Endothelial cell of umbilical vein (primary cell): ENCODE measurements at regions not wholly inside any gene's neighbourhood (a gene's known extent, or its start where the extent isn't known, plus 50 kb on each side); places are given as distances from the start of the nearest gene placed in this dataset.

Experiments used
- BruUV-seq: library from RNA; stranded (reverse); fragments of 400-500 nt; replicated peaks from 2 replicates; lab custom pipeline; 2021; lab: Mats Ljungman, UMichigan
- CTCF ChIA-PET: fragments of 300-600, 350-600 bp; sonication (Branson Sonifier 250); formaldehyde crosslinking; loops from one replicate; lab custom pipeline; 2021; ENCODE audit warnings: antibody characterized with exemption, inconsistent platforms; lab: Charles Lee
- POLR2A ChIA-PET: fragments of 300-600, 350-600 bp; sonication (Branson Sonifier 250); formaldehyde crosslinking; loops from one replicate; lab custom pipeline; 2021; ENCODE audit warnings: antibody characterized with exemption, inconsistent platforms; lab: Charles Lee
- DNase-seq: peaks from one replicate; pipeline ENCODE4 v3.0.0-alpha.2; 2011; ENCODE audit warnings: low read depth, low spot score
- FAIRE-seq: peaks from 2 replicates; lab custom pipeline; 2011; peaks lifted over from hg19 to GRCh38; lab: Jason Lieb, UNC
- H2AFZ ChIP-seq: 2 replicates; pipeline ENCODE4 v1.6.0; 2012; ENCODE audit warnings: low read depth, low read length, control low read depth, inconsistent platforms
- H3K27ac ChIP-seq: 2 replicates; pipeline ENCODE4 v1.5.1; 2011; ENCODE audit warnings: low read depth, mild to moderate bottlenecking, control low read depth, low read length, moderate library complexity; ENCODE audit not compliant: insufficient read depth
- H3K27me3 ChIP-seq, 2 experiments: 2 replicates each; pipeline versions ENCODE4 v1.6.0 to v1.6.1; 2011; ENCODE audit warnings: low read length in 2 of 2, mixed read lengths in 1 of 2; ENCODE audit not compliant: control insufficient read depth in 2 of 2, insufficient read depth in 2 of 2
- H3K36me3 ChIP-seq, 2 experiments: 2 replicates in 1 of 2; 3 replicates in 1 of 2; pipeline ENCODE4 v1.5.1; 2011; ENCODE audit warnings: low read length in 2 of 2, mild to moderate bottlenecking in 1 of 2, moderate library complexity in 1 of 2; ENCODE audit not compliant: control insufficient read depth in 2 of 2, insufficient read depth in 2 of 2; ENCODE audit errors: extremely low read depth in 1 of 2
- H3K4me1 ChIP-seq: 3 replicates; pipeline ENCODE4 v1.5.1; 2011; ENCODE audit warnings: mild to moderate bottlenecking, low read length; ENCODE audit not compliant: control insufficient read depth, insufficient read depth; ENCODE audit errors: extremely low read depth
- H3K4me2 ChIP-seq: 2 replicates; pipeline ENCODE4 v1.6.1; 2011; ENCODE audit warnings: low read length, control low read depth, mixed read lengths; ENCODE audit not compliant: insufficient read depth
- H3K4me3 ChIP-seq, 3 experiments: fragments of 200-600 bp in 1 of 3; sonication (generic), shearing (Covaris generic) in 1 of 3; replicated peaks in 1 of 3; 2 replicates each; pipeline ENCODE4 v1.5.1; 2011 to 2016; ENCODE audit warnings: control low read depth in 3 of 3, low read length in 3 of 3, mild to moderate bottlenecking in 2 of 3, inconsistent platforms in 1 of 3, low read depth in 1 of 3, moderate library complexity in 1 of 3; ENCODE audit not compliant: insufficient read depth in 1 of 3
- H3K79me2 ChIP-seq: 2 replicates; pipeline ENCODE4 v1.6.0; 2012; ENCODE audit warnings: low read length, inconsistent platforms; ENCODE audit not compliant: control insufficient read depth, insufficient read depth
- H3K9ac ChIP-seq: replicated peaks from 2 replicates; pipeline ENCODE3; 2011; ENCODE audit warnings: low read length, control low read depth; ENCODE audit not compliant: insufficient read depth; ENCODE audit errors: extremely low read depth
- H3K9me1 ChIP-seq: replicated peaks from 3 replicates; pipeline ENCODE4 v1.6.0; 2011; ENCODE audit warnings: mild to moderate bottlenecking, low read length; ENCODE audit not compliant: control insufficient read depth, insufficient read depth; ENCODE audit errors: extremely low read depth
- H3K9me3 ChIP-seq: replicated peaks from 2 replicates; pipeline ENCODE4 v1.5.1; 2012; ENCODE audit warnings: low read length, inconsistent platforms; ENCODE audit not compliant: control insufficient read depth, insufficient read depth
- H4K20me1 ChIP-seq: replicated peaks from 2 replicates; pipeline ENCODE3; 2011; ENCODE audit warnings: mild to moderate bottlenecking, low read length; ENCODE audit not compliant: control insufficient read depth, insufficient read depth; ENCODE audit errors: extremely low read depth
- EZH2 ChIP-seq: IDR thresholded peaks from 2 replicates; pipeline ENCODE4 v1.6.1; 2012; ENCODE audit warnings: borderline replicate concordance, low read depth, mild to moderate bottlenecking, moderate library complexity, low read length, inconsistent platforms; ENCODE audit not compliant: severe bottlenecking
- FOS ChIP-seq: IDR thresholded peaks from 2 replicates; pipeline ENCODE4 v1.6.1; 2011; ENCODE audit warnings: mild to moderate bottlenecking, low read length, moderate library complexity, borderline replicate concordance; ENCODE audit not compliant: insufficient read depth
- GATA2 ChIP-seq: IDR thresholded peaks from 2 replicates; pipeline ENCODE4 v1.7.0; 2011; ENCODE audit warnings: low read depth, mild to moderate bottlenecking, moderate library complexity, mixed read lengths, low read length; ENCODE audit not compliant: insufficient read length, insufficient read depth
- JUN ChIP-seq: IDR thresholded peaks from 2 replicates; pipeline ENCODE4 v1.6.1; 2011; ENCODE audit warnings: borderline replicate concordance, low read depth; ENCODE audit not compliant: insufficient read length, insufficient read depth
- MYC ChIP-seq: IDR thresholded peaks from one replicate; pipeline ENCODE4 v1.6.1; 2011; ENCODE audit warnings: mild to moderate bottlenecking, low read depth, low read length
- POLR2A ChIP-seq: IDR thresholded peaks from 2 replicates; pipeline ENCODE4 v1.6.1; 2012; ENCODE audit warnings: low read depth, mild to moderate bottlenecking, control low read depth, low read length
- POLR2AphosphoS5 ChIP-seq: IDR thresholded peaks from 2 replicates; pipeline ENCODE4 v1.6.1; 2012; ENCODE audit warnings: low read depth, mild to moderate bottlenecking, control low read depth, low read length, moderate library complexity; ENCODE audit not compliant: insufficient read depth
- dilution Hi-C: fragments of 300-500 bp; cut with MboI; formaldehyde crosslinking; loops from one replicate; pipeline ENCODE4 v1.15.0; 2019; ENCODE audit warnings: low sequenced_read_pairs; ENCODE audit not compliant: extremely low pct_ligation_motif_present
- intact Hi-C: fragments of 100-400 bp; cut with micrococcal nuclease; formaldehyde crosslinking; loops from one replicate; pipeline ENCODE4 v1.10.0; 2022
- TF ChIP-seq, protein P1 (sequence below): IDR thresholded peaks from 2 replicates; pipeline ENCODE4 v1.6.1; 2011; ENCODE audit not compliant: insufficient read depth, insufficient read length
- TF ChIP-seq, protein P2 (sequence below), 2 donors: IDR thresholded peaks; 1 replicate in 1 of 2; 2 replicates in 1 of 2; pipeline ENCODE4 v1.5.1; 2011; ENCODE audit warnings: low read length in 2 of 2, mild to moderate bottlenecking in 2 of 2, moderate library complexity in 2 of 2, control low read depth in 1 of 2, inconsistent platforms in 1 of 2, low read depth in 1 of 2; ENCODE audit not compliant: insufficient read depth in 1 of 2; ENCODE audit errors: extremely low read depth in 1 of 2

DNA sequence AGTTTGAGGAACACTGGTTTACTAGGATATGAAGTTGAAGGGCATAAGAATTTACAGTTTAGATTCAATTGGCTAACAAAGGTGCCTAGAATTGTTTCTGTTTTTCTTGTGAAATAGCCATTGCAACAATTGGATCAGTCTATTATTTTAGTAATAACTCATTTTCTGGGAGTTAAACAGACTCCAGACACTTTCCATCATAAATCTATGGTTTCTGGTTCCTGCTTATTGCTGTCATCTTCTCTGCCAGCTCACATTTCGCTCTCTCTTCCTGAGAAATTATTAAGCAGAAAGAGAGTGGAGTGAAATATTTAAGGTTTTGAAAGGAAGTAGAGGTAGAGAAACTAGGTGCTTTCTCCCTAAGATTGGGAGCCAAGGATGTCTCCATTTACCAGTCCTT, 165.1 kb upstream of the PRR16 start:
- intact Hi-C loops = no loop called here

DNA sequence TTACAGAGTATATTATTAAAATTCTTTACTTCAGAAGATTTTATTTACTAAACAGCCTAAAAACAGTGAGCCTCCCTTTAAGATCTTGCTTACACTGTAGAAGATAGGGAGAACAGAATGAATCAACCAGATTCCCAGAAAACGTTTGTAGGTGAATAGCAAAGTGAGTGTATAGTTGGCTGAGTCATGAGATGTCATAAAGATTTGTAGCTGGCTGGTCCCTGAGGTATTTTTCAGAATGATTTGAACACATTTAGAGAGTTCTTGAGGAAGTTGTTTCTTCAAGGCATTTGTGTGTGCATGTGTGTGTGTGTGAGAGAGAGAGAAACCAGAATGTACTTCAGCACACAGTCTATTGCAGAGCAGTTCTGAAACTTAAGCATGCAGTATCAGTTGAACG, 159.4 kb upstream of the PRR16 start:
- Histone ChIP-seq H3K4me3 (no peak overlapping the region), H3K4me1 (no peaks in the 10 kb centered on the region), H3K9ac (no peak overlapping the region), H2AFZ (no peak overlapping the region), H3K27ac (no peak overlapping the region), H4K20me1 (no peaks in the 10 kb centered on the region), H3K4me2 (no peak overlapping the region), H3K79me2 (no peaks in the 10 kb centered on the region), H3K36me3 (no peaks in the 10 kb centered on the region), H3K9me1 (no peaks in the 10 kb centered on the region), H3K27me3 (no peaks in the 10 kb centered on the region), H3K9me3 (no peaks in the 10 kb centered on the region)
- CTCF ChIA-PET = no interaction called here
- intact Hi-C loops = no loop called here
- FAIRE-seq (no peak), DNase-seq (no peak)
- no TSS peak for BruUV-seq
- POLR2A ChIA-PET = no interaction called here
- dilution Hi-C loops = no loop called here
- TF ChIP-seq, protein P1, sequence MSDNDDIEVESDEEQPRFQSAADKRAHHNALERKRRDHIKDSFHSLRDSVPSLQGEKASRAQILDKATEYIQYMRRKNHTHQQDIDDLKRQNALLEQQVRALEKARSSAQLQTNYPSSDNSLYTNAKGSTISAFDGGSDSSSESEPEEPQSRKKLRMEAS = no peak
- TF ChIP-seq GATA2 (no peak), POLR2AphosphoS5 (no peak), JUN (no peak), POLR2A (no peak), EZH2 (no peak)

More for the DNA sequence above, 165.1 kb upstream of the PRR16 start:
- no peak overlapping the region for H3K9ac ChIP-seq
- BruUV-seq = no TSS peak
- H3K9me1 ChIP-seq = no peaks in the 10 kb centered on the region
- no peaks in the 10 kb centered on the region for H4K20me1 ChIP-seq
- H3K4me1 ChIP-seq = no peaks in the 10 kb centered on the region
- ChIA-PET CTCF (no interaction called here), POLR2A (no interaction called here)
- H3K4me3 ChIP-seq = no peak overlapping the region
- TF ChIP-seq MYC (no peak), FOS (no peak), POLR2A (no peak), EZH2 (no peak), POLR2AphosphoS5 (no peak), GATA2 (no peak)
- TF ChIP-seq, protein P2, sequence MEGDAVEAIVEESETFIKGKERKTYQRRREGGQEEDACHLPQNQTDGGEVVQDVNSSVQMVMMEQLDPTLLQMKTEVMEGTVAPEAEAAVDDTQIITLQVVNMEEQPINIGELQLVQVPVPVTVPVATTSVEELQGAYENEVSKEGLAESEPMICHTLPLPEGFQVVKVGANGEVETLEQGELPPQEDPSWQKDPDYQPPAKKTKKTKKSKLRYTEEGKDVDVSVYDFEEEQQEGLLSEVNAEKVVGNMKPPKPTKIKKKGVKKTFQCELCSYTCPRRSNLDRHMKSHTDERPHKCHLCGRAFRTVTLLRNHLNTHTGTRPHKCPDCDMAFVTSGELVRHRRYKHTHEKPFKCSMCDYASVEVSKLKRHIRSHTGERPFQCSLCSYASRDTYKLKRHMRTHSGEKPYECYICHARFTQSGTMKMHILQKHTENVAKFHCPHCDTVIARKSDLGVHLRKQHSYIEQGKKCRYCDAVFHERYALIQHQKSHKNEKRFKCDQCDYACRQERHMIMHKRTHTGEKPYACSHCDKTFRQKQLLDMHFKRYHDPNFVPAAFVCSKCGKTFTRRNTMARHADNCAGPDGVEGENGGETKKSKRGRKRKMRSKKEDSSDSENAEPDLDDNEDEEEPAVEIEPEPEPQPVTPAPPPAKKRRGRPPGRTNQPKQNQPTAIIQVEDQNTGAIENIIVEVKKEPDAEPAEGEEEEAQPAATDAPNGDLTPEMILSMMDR (IDR thresholded peaks at IDR 0.05; ENCODE audit: extremely low read depth in 1 of 2, insufficient read depth in 1 of 2, low read depth in 1 of 2, low read length in 2 of 2) = no peak
- dilution Hi-C loops = no loop called here
- H3K9me3 ChIP-seq = no peaks in the 10 kb centered on the region
- no peaks in the 10 kb centered on the region for H3K79me2 ChIP-seq
- DNase-seq (no peak), FAIRE-seq (no peak)
- H3K27ac ChIP-seq = no peak overlapping the region
- no peaks in the 10 kb centered on the region for H3K36me3 ChIP-seq
- H3K4me2 ChIP-seq = no peak overlapping the region
- H3K27me3 ChIP-seq = no peaks in the 10 kb centered on the region
- no peak overlapping the region for H2AFZ ChIP-seq
